NB4 (cell line): ENCODE measurements at regions not wholly inside any gene's neighbourhood (a gene's known extent, or its start where the extent isn't known, plus 50 kb on each side); places are given as distances from the start of the nearest gene placed in this dataset.

Experiments
- DNase-seq: peaks from one replicate; pipeline ENCODE4 v3.0.0; 2010; ENCODE audit warnings: low read depth
- H3K4me3 ChIP-seq: one replicate; pipeline ENCODE4 v1.5.1; 2011; ENCODE audit warnings: mild to moderate bottlenecking, low read depth, low read length, moderate library complexity
- CTCF ChIP-seq: IDR thresholded peaks from one replicate; pipeline ENCODE4 v1.5.1; 2012; ENCODE audit warnings: low read depth, low read length
- MAX ChIP-seq: IDR thresholded peaks from 2 replicates; pipeline ENCODE4 v1.6.1; 2011; ENCODE audit warnings: low read depth, low read length
- MYC ChIP-seq: IDR thresholded peaks from 2 replicates; pipeline ENCODE4 v1.6.1; 2011; ENCODE audit warnings: low read depth, low read length
- POLR2A ChIP-seq: IDR thresholded peaks from 2 replicates; pipeline ENCODE4 v1.6.1; 2011; ENCODE audit warnings: mild to moderate bottlenecking; ENCODE audit not compliant: insufficient read length; ENCODE audit errors: extremely low read depth

- no peak for DNase-seq
- H3K4me3 ChIP-seq, result no peak overlapping the region
- TF ChIP-seq MYC, result no peak
- TF ChIP-seq POLR2A, result no peak
- TF ChIP-seq CTCF, result no peak
- TF ChIP-seq MAX, result no peak
Measured at GRCh38 chr20:62551407-62552323, 75.9 kb upstream of the GATA5 start.

GRCh38 chr20:62552613-62553012 is 76.8 kb upstream of the GATA5 start:
- no peak overlapping the region for H3K4me3 ChIP-seq
- TF ChIP-seq CTCF (no peak), MYC (no peak), MAX (no peak), POLR2A (no peak)
- DNase-seq, result no peak

- no peak for DNase-seq
- TF ChIP-seq POLR2A, result no peak
- TF ChIP-seq MYC, result no peak
- no peak for TF ChIP-seq MAX
- TF ChIP-seq CTCF, result no peak
Measured at GRCh38 chr20:62553136-62553837, 77.5 kb upstream of the GATA5 start.

GRCh38 chr20:62553838-62554161 is 78.0 kb upstream of the GATA5 start:
- no peak overlapping the region for H3K4me3 ChIP-seq
- DNase-seq, result no peak
- TF ChIP-seq MAX (no peak), POLR2A (no peak), CTCF (no peak), MYC (no peak)

More at GRCh38 chr20:62553136-62553837, 77.5 kb upstream of the GATA5 start:
- H3K4me3 ChIP-seq, result no peak overlapping the region

- TF ChIP-seq POLR2A (no peak), MYC (no peak), CTCF (no peak), MAX (no peak)
- no peak overlapping the region for H3K4me3 ChIP-seq
- DNase-seq, result no peak
Measured at GRCh38 chr20:62554214-62554897, 78.6 kb upstream of the GATA5 start.
